HG03354 (cell line): ENCODE measurements at regions not wholly inside any gene's neighbourhood (a gene's known extent, or its start where the extent isn't known, plus 50 kb on each side); places are given as distances from the start of the nearest gene placed in this dataset.
"Not testable (repeated sequence)": the region's sequence is repeated elsewhere in the genome, so short reads cannot be mapped to it uniquely, and the experiment has no call there.

ENCODE experiments used
- ATAC-seq: cut with Tn5 transposase; IDR thresholded peaks from one replicate; pipeline ENCODE4 v1.9.1; 2021; ENCODE audit warnings: mild to moderate bottlenecking; ENCODE audit not compliant: unreplicated experiment, poor library complexity, severe bottlenecking

- no peak for ATAC-seq
Observed at GRCh38 chr7:98724591-98724990, 107.5 kb downstream of the NPTX2 start.

GRCh38 chr7:98727146-98727709 lies 110.1 kb downstream of the NPTX2 start:
- no peak for ATAC-seq

GRCh38 chr7:98728555-98728954 lies 111.5 kb downstream of the NPTX2 start:
- no peak for ATAC-seq

- ATAC-seq, result no peak
Observed at GRCh38 chr7:98729121-98729520, 112.0 kb downstream of the NPTX2 start.

- ATAC-seq, result no peak
Observed at GRCh38 chr7:98730326-98730725, 113.2 kb downstream of the NPTX2 start.

GRCh38 chr7:98731651-98732050 lies 114.6 kb downstream of the NPTX2 start:
- no peak for ATAC-seq

GRCh38 chr7:98733036-98733435 lies 116.0 kb downstream of the NPTX2 start:
- ATAC-seq, result peak; percentile 68

- ATAC-seq, result no peak
Observed at GRCh38 chr7:98735801-98736200, 118.7 kb downstream of the NPTX2 start.

- ATAC-seq, result not testable (repeated sequence)
Observed at GRCh38 chr7:98736461-98736860, 119.4 kb downstream of the NPTX2 start.

- ATAC-seq, result no peak
Observed at GRCh38 chr7:98737176-98737575, 120.1 kb downstream of the NPTX2 start.

- no peak for ATAC-seq
Observed at GRCh38 chr7:98740643-98741042, 123.6 kb downstream of the NPTX2 start.

GRCh38 chr7:98745722-98746318 lies 124.0 kb downstream of the TMEM130 start:
- peak; percentile 52 for ATAC-seq

- no peak for ATAC-seq
Observed at GRCh38 chr7:98748090-98748489, 121.7 kb downstream of the TMEM130 start.

GRCh38 chr7:98753176-98753575 lies 116.6 kb downstream of the TMEM130 start:
- no peak for ATAC-seq

GRCh38 chr7:98753989-98754479 lies 115.8 kb downstream of the TMEM130 start:
- no peak for ATAC-seq

GRCh38 chr7:98755138-98755898 lies 114.5 kb downstream of the TMEM130 start:
- ATAC-seq, result no peak

GRCh38 chr7:98758157-98758556 lies 111.7 kb downstream of the TMEM130 start:
- ATAC-seq, result no peak

GRCh38 chr7:98760201-98760651 lies 109.6 kb downstream of the TMEM130 start:
- no peak for ATAC-seq

- ATAC-seq, result no peak
Observed at GRCh38 chr7:98761225-98761624, 108.6 kb downstream of the TMEM130 start.

- no peak for ATAC-seq
Observed at GRCh38 chr7:98762620-98763019, 107.2 kb downstream of the TMEM130 start.

- ATAC-seq, result no peak
Observed at GRCh38 chr7:98763441-98763840, 106.4 kb downstream of the TMEM130 start.
